H54 (cell line): ENCODE measurements at regions not wholly inside any gene's neighbourhood (a gene's known extent, or its start where the extent isn't known, plus 50 kb on each side); places are given as distances from the start of the nearest gene placed in this dataset.

ENCODE experiments used
- DNase-seq: peaks from one replicate; pipeline ENCODE4 v3.0.0; 2011; ENCODE audit warnings: low spot score, mixed read lengths; ENCODE audit not compliant: insufficient read length
- FAIRE-seq: peaks from 3 replicates; lab custom pipeline; 2011; peaks lifted over from hg19 to GRCh38; lab: Jason Lieb, UNC
- POLR2A ChIP-seq: IDR thresholded peaks from 2 replicates; pipeline ENCODE4 v1.6.1; 2011; ENCODE audit warnings: low read depth, mild to moderate bottlenecking, low read length

DNA sequence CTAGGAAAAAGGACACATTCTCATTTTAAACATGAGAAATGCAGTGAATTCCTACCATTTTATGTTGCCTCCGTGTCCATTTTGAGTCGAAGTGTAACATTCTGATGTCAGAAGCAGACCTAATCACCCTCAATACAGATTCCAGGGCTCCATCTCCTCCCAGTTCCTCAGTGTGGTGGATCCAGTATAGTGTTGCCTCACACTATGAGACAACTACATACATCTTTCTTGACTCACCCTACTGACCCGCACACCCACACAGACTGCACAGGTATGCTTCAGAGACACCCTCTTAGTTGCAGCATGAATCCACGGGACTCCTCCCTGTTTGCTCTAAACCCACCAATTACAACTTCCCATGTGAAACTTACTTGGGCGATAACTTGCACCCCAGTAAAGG is 564.9 kb downstream of the SEMA5A start:
- FAIRE-seq: no peak

DNA sequence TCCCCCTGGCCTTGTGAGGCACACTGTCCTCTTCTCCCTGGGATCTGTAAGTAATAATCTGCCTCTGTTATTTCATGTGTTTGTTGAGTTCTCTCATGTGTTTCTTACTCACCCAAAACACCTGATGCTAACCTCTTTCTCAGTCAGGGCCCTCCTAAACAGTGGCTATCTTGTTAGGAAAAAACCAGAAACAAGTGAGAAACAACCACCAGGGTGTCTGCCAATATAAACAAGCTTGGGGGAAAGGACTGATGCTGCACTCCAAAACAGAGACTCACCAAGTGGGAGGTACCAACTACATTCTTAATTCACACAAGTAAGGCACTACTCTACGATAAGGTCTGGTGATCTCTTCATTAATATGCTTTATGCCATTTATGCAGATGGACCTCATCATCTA is 564.4 kb downstream of the SEMA5A start:
- FAIRE-seq (no peak), DNase-seq (no peak)
- no peak for TF ChIP-seq POLR2A

More for the DNA sequence above, 564.9 kb downstream of the SEMA5A start:
- no peak for DNase-seq
- TF ChIP-seq POLR2A: no peak

DNA sequence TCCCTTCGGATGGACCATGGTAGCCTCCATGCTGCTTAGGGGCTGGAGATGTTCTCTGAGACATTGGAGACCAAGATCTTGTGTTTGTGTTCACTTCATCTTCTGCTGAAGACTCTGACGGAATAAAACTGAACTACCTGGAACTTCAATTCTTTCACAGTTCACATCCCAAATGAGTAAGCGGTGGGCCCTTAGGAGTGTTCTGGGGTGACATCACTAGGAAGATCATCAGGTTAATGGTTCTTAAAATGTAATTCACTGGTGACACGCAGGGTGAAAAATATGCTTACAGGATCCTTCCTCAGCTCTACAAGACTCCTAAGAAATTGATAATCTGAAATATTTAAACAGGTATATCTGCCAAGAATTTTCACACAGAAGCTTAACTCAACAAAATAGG is 561.5 kb downstream of the SEMA5A start:
- no peak for TF ChIP-seq POLR2A
- FAIRE-seq: no peak
- DNase-seq: no peak
